Glutamatergic neuron (in vitro differentiated cells): ENCODE measurements at regions not wholly inside any gene's neighbourhood (a gene's known extent, or its start where the extent isn't known, plus 50 kb on each side); places are given as distances from the start of the nearest gene placed in this dataset.

Source experiments
- DNase-seq: peaks from one replicate; pipeline ENCODE4 v3.0.0; 2022
- H3K27ac Mint-ChIP-seq: one replicate; pipeline ENCODE4 v1.8.0; 2020; ENCODE audit warnings: mild to moderate bottlenecking, mixed read lengths, inconsistent platforms; ENCODE audit not compliant: unreplicated experiment
- H3K27me3 Mint-ChIP-seq: one replicate; pipeline ENCODE4 v1.8.0; 2020; ENCODE audit warnings: mild to moderate bottlenecking, moderate library complexity, mixed read lengths, inconsistent platforms; ENCODE audit not compliant: unreplicated experiment
- H3K36me3 Mint-ChIP-seq: one replicate; pipeline ENCODE4 v1.8.0; 2020; ENCODE audit warnings: mild to moderate bottlenecking, mixed read lengths, inconsistent platforms; ENCODE audit not compliant: unreplicated experiment
- H3K4me1 Mint-ChIP-seq: one replicate; pipeline ENCODE4 v1.8.0; 2020; ENCODE audit warnings: mild to moderate bottlenecking, low read depth, mixed read lengths, inconsistent platforms; ENCODE audit not compliant: unreplicated experiment
- H3K4me3 Mint-ChIP-seq: one replicate; pipeline ENCODE4 v1.8.0; 2020; ENCODE audit warnings: mild to moderate bottlenecking, mixed read lengths, inconsistent platforms; ENCODE audit not compliant: unreplicated experiment
- H3K9me3 Mint-ChIP-seq: one replicate; pipeline ENCODE4 v1.8.0; 2020; ENCODE audit warnings: mild to moderate bottlenecking, moderate library complexity, mixed read lengths, inconsistent platforms; ENCODE audit not compliant: unreplicated experiment
- CTCF ChIP-seq: fragments of 200-600 bp; sonication (generic); IDR thresholded peaks from one replicate; pipeline ENCODE4 v1.5.0; 2021; ENCODE audit not compliant: partially characterized antibody, unreplicated experiment

DNA sequence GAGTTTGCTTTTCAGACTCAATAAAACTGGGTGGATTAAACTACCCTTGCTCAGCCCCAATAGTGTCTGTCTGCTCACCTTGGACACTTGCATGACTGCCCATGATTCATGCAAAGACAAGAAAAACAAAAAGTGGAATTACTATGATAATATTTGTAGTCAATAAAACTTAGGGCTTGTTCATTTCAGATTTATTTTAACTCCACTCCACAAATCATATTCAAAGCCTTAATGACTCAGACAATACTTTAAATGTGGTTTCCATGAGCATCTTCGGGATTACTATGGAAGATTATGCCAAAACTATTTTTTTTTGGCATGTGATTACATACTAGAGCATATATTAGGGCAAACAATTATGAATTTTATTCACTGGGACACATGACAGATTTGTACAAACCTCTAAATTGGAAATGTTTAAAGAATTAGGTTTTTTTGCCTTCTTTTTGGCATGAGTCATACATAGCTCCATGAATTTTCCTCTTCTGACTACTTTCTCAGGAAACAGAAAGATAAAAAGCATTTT is 468.9 kb downstream of the ACTL7B start:
- H3K9me3 Mint-ChIP-seq, result no peaks in the 10 kb centered on the region
- DNase-seq, result no peak
- no peak overlapping the region for H3K4me3 Mint-ChIP-seq
- no peaks in the 10 kb centered on the region for H3K4me1 Mint-ChIP-seq
- no peaks in the 10 kb centered on the region for H3K27me3 Mint-ChIP-seq
- no peak for TF ChIP-seq CTCF
- H3K27ac Mint-ChIP-seq, result no peak overlapping the region
- H3K36me3 Mint-ChIP-seq, result no peaks in the 10 kb centered on the region

DNA sequence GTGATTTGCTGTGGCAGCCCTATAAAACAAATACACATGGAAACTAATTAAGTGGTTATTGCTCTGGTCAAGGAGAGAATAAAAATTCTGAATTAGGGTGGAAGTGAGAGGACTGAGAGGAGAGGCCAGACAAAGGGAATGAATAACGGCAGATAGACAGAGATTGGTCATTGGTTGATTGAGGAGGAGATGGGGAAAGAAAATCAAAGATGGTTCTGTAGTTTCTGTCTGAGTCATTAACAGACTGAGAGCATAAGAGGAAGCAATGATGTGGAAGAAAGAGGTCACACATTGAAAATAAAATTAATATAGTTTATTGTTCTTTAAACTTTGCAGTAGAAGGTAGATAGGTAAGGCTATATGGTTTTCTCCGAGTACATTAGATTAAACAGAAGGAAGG is 469.8 kb downstream of the ACTL7B start:
- no peak for TF ChIP-seq CTCF
- H3K27me3 Mint-ChIP-seq, result no peaks in the 10 kb centered on the region
- DNase-seq, result no peak
- H3K27ac Mint-ChIP-seq, result no peak overlapping the region
- no peaks in the 10 kb centered on the region for H3K9me3 Mint-ChIP-seq
- H3K36me3 Mint-ChIP-seq, result no peaks in the 10 kb centered on the region
- no peak overlapping the region for H3K4me3 Mint-ChIP-seq
- H3K4me1 Mint-ChIP-seq, result no peaks in the 10 kb centered on the region

GRCh38 chr9:108383796-108384195 is 472.0 kb downstream of the ACTL7B start:
- no peak overlapping the region for H3K27ac Mint-ChIP-seq
- no peaks in the 10 kb centered on the region for H3K36me3 Mint-ChIP-seq
- H3K27me3 Mint-ChIP-seq, result no peaks in the 10 kb centered on the region
- H3K4me1 Mint-ChIP-seq, result no peaks in the 10 kb centered on the region
- H3K4me3 Mint-ChIP-seq, result no peak overlapping the region
- no peak for DNase-seq
- no peak for TF ChIP-seq CTCF
- H3K9me3 Mint-ChIP-seq, result no peaks in the 10 kb centered on the region

- no peak overlapping the region for H3K4me3 Mint-ChIP-seq
- no peak for TF ChIP-seq CTCF
- H3K4me1 Mint-ChIP-seq, result no peaks in the 10 kb centered on the region
- no peaks in the 10 kb centered on the region for H3K9me3 Mint-ChIP-seq
- no peaks in the 10 kb centered on the region for H3K27me3 Mint-ChIP-seq
- H3K36me3 Mint-ChIP-seq, result no peaks in the 10 kb centered on the region
- no peak overlapping the region for H3K27ac Mint-ChIP-seq
- DNase-seq, result no peak
These were observed 473.5 kb downstream of the ACTL7B start for GRCh38 chr9:108382310-108382709.

- H3K4me1 Mint-ChIP-seq, result no peaks in the 10 kb centered on the region
- peaks cover 3% of the 10 kb centered on the region for H3K27me3 Mint-ChIP-seq
- peaks cover 8% of the 10 kb centered on the region for H3K36me3 Mint-ChIP-seq
- peaks cover 2% of the 10 kb centered on the region for H3K9me3 Mint-ChIP-seq
- no peak overlapping the region for H3K4me3 Mint-ChIP-seq
- no peak overlapping the region for H3K27ac Mint-ChIP-seq
- no peak for DNase-seq
- no peak for TF ChIP-seq CTCF
These were observed 477.9 kb downstream of the ACTL7B start for GRCh38 chr9:108377881-108378280.
